ENCODE measurements at regions not wholly inside any gene's neighbourhood (a gene's known extent, or its start where the extent isn't known, plus 50 kb on each side); places are given as distances from the start of the nearest gene placed in this dataset.
"Not testable (repeated sequence)": the region's sequence is repeated elsewhere in the genome, so short reads cannot be mapped to it uniquely, and the experiment has no call there.

- H3K36me3 Mint-ChIP-seq: no peaks in the 10 kb centered on the region
- H3K27ac Mint-ChIP-seq: peak overlapping the region in 1 of 3 donors; percentile 48
- H3K9me3 Mint-ChIP-seq: peaks cover 4 to 24% (median 6%) of the 10 kb centered on the region in 3 donors
- H3K27me3 Mint-ChIP-seq: no peaks in the 10 kb centered on the region
- no peaks in the 10 kb centered on the region for H3K4me1 Mint-ChIP-seq
- H3K4me3 Mint-ChIP-seq: no peak overlapping the region
Observed at GRCh38 chr3:84573962-84574361, 384.8 kb upstream of the CADM2 start.

- Mint-ChIP-seq H3K36me3 (no peaks in the 10 kb centered on the region), H3K9me3 (peaks cover 2 to 5% (median 4%) of the 10 kb centered on the region in 3 donors), H3K4me1 (no peaks in the 10 kb centered on the region), H3K27ac (no peak overlapping the region), H3K27me3 (no peaks in the 10 kb centered on the region), H3K4me3 (no peak overlapping the region)
Observed at GRCh38 chr3:84586427-84586826, 372.4 kb upstream of the CADM2 start.

GRCh38 chr3:84600703-84601225 is 358.0 kb upstream of the CADM2 start:
- Mint-ChIP-seq H3K9me3 (peaks cover 0 to 11% (median 2%) of the 10 kb centered on the region in 3 donors), H3K4me3 (no peak overlapping the region), H3K4me1 (no peaks in the 10 kb centered on the region), H3K27me3 (no peaks in the 10 kb centered on the region), H3K27ac (peak overlapping the region in 1 of 3 donors; percentile 72), H3K36me3 (no peaks in the 10 kb centered on the region)

- Mint-ChIP-seq H3K4me3 (no peak overlapping the region), H3K36me3 (no peaks in the 10 kb centered on the region), H3K27ac (no peak overlapping the region), H3K27me3 (no peaks in the 10 kb centered on the region), H3K9me3 (peaks cover 0 to 13% (median 2%) of the 10 kb centered on the region in 3 donors), H3K4me1 (no peaks in the 10 kb centered on the region)
Observed at GRCh38 chr3:84601303-84601702, 357.5 kb upstream of the CADM2 start.

- no peaks in the 10 kb centered on the region for H3K27me3 Mint-ChIP-seq
- no peak overlapping the region for H3K27ac Mint-ChIP-seq
- peaks cover 2% of the 10 kb centered on the region for H3K36me3 Mint-ChIP-seq
- no peak overlapping the region for H3K4me3 Mint-ChIP-seq
- peaks cover 0 to 14% (median 9%) of the 10 kb centered on the region in 3 donors for H3K9me3 Mint-ChIP-seq
- no peaks in the 10 kb centered on the region for H3K4me1 Mint-ChIP-seq
Observed at GRCh38 chr3:84621823-84622222, 337.0 kb upstream of the CADM2 start.

- no peak overlapping the region for H3K4me3 Mint-ChIP-seq
- H3K36me3 Mint-ChIP-seq: no peaks in the 10 kb centered on the region
- H3K27me3 Mint-ChIP-seq: no peaks in the 10 kb centered on the region
- peak overlapping the region in 1 of 3 donors; percentile 67 for H3K27ac Mint-ChIP-seq
- peaks cover 0 to 12% (median 4%) of the 10 kb centered on the region in 3 donors for H3K9me3 Mint-ChIP-seq
- H3K4me1 Mint-ChIP-seq: no peaks in the 10 kb centered on the region
Observed at GRCh38 chr3:84634668-84635067, 324.1 kb upstream of the CADM2 start.

GRCh38 chr3:84637272-84637671 is 321.5 kb upstream of the CADM2 start:
- H3K27me3 Mint-ChIP-seq: no peaks in the 10 kb centered on the region
- H3K9me3 Mint-ChIP-seq: peaks cover 0 to 12% (median 6%) of the 10 kb centered on the region in 3 donors
- no peaks in the 10 kb centered on the region for H3K4me1 Mint-ChIP-seq
- no peaks in the 10 kb centered on the region for H3K36me3 Mint-ChIP-seq
- H3K4me3 Mint-ChIP-seq: no peak overlapping the region
- H3K27ac Mint-ChIP-seq: no peak overlapping the region

- peaks cover 0 to 2% (median 0%) of the 10 kb centered on the region in 3 donors for H3K9me3 Mint-ChIP-seq
- H3K36me3 Mint-ChIP-seq: no peaks in the 10 kb centered on the region
- H3K4me1 Mint-ChIP-seq: no peaks in the 10 kb centered on the region
- no peak overlapping the region for H3K27ac Mint-ChIP-seq
- no peaks in the 10 kb centered on the region for H3K27me3 Mint-ChIP-seq
- no peak overlapping the region for H3K4me3 Mint-ChIP-seq
Observed at GRCh38 chr3:84666468-84666867, 292.3 kb upstream of the CADM2 start.

- peaks cover 0 to 4% (median 0%) of the 10 kb centered on the region in 3 donors for H3K4me1 Mint-ChIP-seq
- no peak overlapping the region for H3K4me3 Mint-ChIP-seq
- H3K27ac Mint-ChIP-seq: no peak overlapping the region
- no peaks in the 10 kb centered on the region for H3K9me3 Mint-ChIP-seq
- H3K36me3 Mint-ChIP-seq: no peaks in the 10 kb centered on the region
- no peaks in the 10 kb centered on the region for H3K27me3 Mint-ChIP-seq
Observed at GRCh38 chr3:84679211-84679610, 279.6 kb upstream of the CADM2 start.

- no peaks in the 10 kb centered on the region for H3K9me3 Mint-ChIP-seq
- peaks cover 0 to 4% (median 0%) of the 10 kb centered on the region in 3 donors for H3K4me1 Mint-ChIP-seq
- H3K27ac Mint-ChIP-seq: no peak overlapping the region
- no peaks in the 10 kb centered on the region for H3K36me3 Mint-ChIP-seq
- H3K27me3 Mint-ChIP-seq: no peaks in the 10 kb centered on the region
- no peak overlapping the region for H3K4me3 Mint-ChIP-seq
Observed at GRCh38 chr3:84680700-84681099, 278.1 kb upstream of the CADM2 start.

GRCh38 chr3:84683493-84683892 is 275.3 kb upstream of the CADM2 start:
- no peak overlapping the region for H3K27ac Mint-ChIP-seq

GRCh38 chr3:84685467-84685866 is 273.3 kb upstream of the CADM2 start:
- Mint-ChIP-seq H3K27ac (no peak overlapping the region), H3K4me3 (no peak overlapping the region), H3K9me3 (peaks cover 0 to 1% (median 0%) of the 10 kb centered on the region in 3 donors), H3K4me1 (peaks cover 0 to 4% (median 0%) of the 10 kb centered on the region in 3 donors), H3K27me3 (no peaks in the 10 kb centered on the region), H3K36me3 (no peaks in the 10 kb centered on the region)

More at GRCh38 chr3:84683493-84683892, 275.3 kb upstream of the CADM2 start:
- Mint-ChIP-seq H3K4me3 (no peak overlapping the region), H3K4me1 (peaks cover 0 to 4% (median 0%) of the 10 kb centered on the region in 3 donors), H3K27me3 (no peaks in the 10 kb centered on the region), H3K9me3 (no peaks in the 10 kb centered on the region), H3K36me3 (no peaks in the 10 kb centered on the region)

- no peaks in the 10 kb centered on the region for H3K4me1 Mint-ChIP-seq
- no peaks in the 10 kb centered on the region for H3K27me3 Mint-ChIP-seq
- no peak overlapping the region for H3K27ac Mint-ChIP-seq
- peaks cover 0 to 5% (median 4%) of the 10 kb centered on the region in 3 donors for H3K9me3 Mint-ChIP-seq
- no peak overlapping the region for H3K4me3 Mint-ChIP-seq
- H3K36me3 Mint-ChIP-seq: no peaks in the 10 kb centered on the region
Observed at GRCh38 chr3:84692261-84692660, 266.5 kb upstream of the CADM2 start.

GRCh38 chr3:84710288-84710687 is 248.5 kb upstream of the CADM2 start:
- not testable (repeated sequence) for H3K36me3 Mint-ChIP-seq, H3K27me3 Mint-ChIP-seq, H3K27ac Mint-ChIP-seq, H3K4me1 Mint-ChIP-seq
- peaks cover 3 to 10% (median 4%) of the 10 kb centered on the region in 3 donors for H3K9me3 Mint-ChIP-seq
- peak overlapping the region in 3 of 4 donors; percentile 25 to 58 (median 34) for H3K4me3 Mint-ChIP-seq

- Mint-ChIP-seq H3K36me3 (no peaks in the 10 kb centered on the region), H3K4me1 (no peaks in the 10 kb centered on the region), H3K4me3 (no peak overlapping the region), H3K27me3 (no peaks in the 10 kb centered on the region), H3K9me3 (peaks cover 0 to 7% (median 2%) of the 10 kb centered on the region in 3 donors), H3K27ac (no peak overlapping the region)
Observed at GRCh38 chr3:84717894-84718293, 240.9 kb upstream of the CADM2 start.

GRCh38 chr3:84724877-84725276 is 233.9 kb upstream of the CADM2 start:
- Mint-ChIP-seq H3K36me3 (no peaks in the 10 kb centered on the region), H3K9me3 (peaks cover 0 to 8% (median 3%) of the 10 kb centered on the region in 3 donors), H3K27ac (no peak overlapping the region), H3K4me3 (no peak overlapping the region), H3K4me1 (no peaks in the 10 kb centered on the region), H3K27me3 (no peaks in the 10 kb centered on the region)
